ENCODE measurements at regions not wholly inside any gene's neighbourhood (a gene's known extent, or its start where the extent isn't known, plus 50 kb on each side); places are given as distances from the start of the nearest gene placed in this dataset.

GRCh38 chr1:170366980-170367379, 165.0 kb upstream of the GORAB start:
- Histone ChIP-seq H3K4ac (replicated peaks; ENCODE audit: insufficient read length, low read depth, low read length) (no peak overlapping the region), H3K9ac (replicated peaks in 1 of 4; ENCODE audit: extremely low read depth in 1 of 4, low read depth in 3 of 4, low read length in 3 of 4) (no peak overlapping the region), H3K36me3 (ENCODE audit: control insufficient read depth in 2 of 4, insufficient read depth in 4 of 4, low read length in 3 of 4) (no peaks in the 10 kb centered on the region), H2BK5ac (ENCODE audit: low read depth, low read length) (no peak overlapping the region), H2BK20ac (ENCODE audit: low read length) (no peak overlapping the region), H3K18ac (ENCODE audit: extremely low read depth, low read length) (no peak overlapping the region), H3K4me3 (ENCODE audit: extremely low read depth in 1 of 4, insufficient read depth in 2 of 4, low read depth in 3 of 4, low read length in 4 of 4) (no peak overlapping the region), H2AFZ (ENCODE audit: low read length) (no peak overlapping the region), H3K56ac (replicated peaks; ENCODE audit: insufficient read length, low read depth, low read length) (no peak overlapping the region), H3K27ac (ENCODE audit: low read depth, low read length) (no peak overlapping the region), H2BK12ac (ENCODE audit: low read depth, low read length) (no peak overlapping the region), H4K91ac (replicated peaks; ENCODE audit: insufficient read length, low read length) (no peak overlapping the region), H2BK15ac (ENCODE audit: low read length) (no peak overlapping the region), H4K20me1 (replicated peaks in 1 of 2; ENCODE audit: control insufficient read depth in 1 of 2, insufficient read depth in 2 of 2, low read length in 2 of 2) (no peaks in the 10 kb centered on the region), H2AK5ac (ENCODE audit: low read depth, low read length) (no peak overlapping the region), H3K27me3 (replicated peaks in 1 of 4; ENCODE audit: control insufficient read depth in 3 of 4, extremely low read depth in 1 of 4, insufficient read depth in 3 of 4, low read length in 3 of 4) (no peaks in the 10 kb centered on the region), H3K79me1 (ENCODE audit: low read depth, low read length) (no peaks in the 10 kb centered on the region), H3K9me3 (ENCODE audit: insufficient read depth in 2 of 2, low read depth in 1 of 2, low read length in 1 of 2) (no peaks in the 10 kb centered on the region), H3K4me2 (ENCODE audit: insufficient read depth in 1 of 2, low read depth in 2 of 2, low read length in 2 of 2) (no peak overlapping the region), H4K5ac (ENCODE audit: insufficient read length, low read depth, low read length) (no peak overlapping the region), H3K4me1 (replicated peaks in 1 of 4; ENCODE audit: control insufficient read depth in 3 of 4, insufficient read depth in 4 of 4, low read length in 3 of 4) (no peaks in the 10 kb centered on the region), H3K79me2 (ENCODE audit: control insufficient read depth in 1 of 2, insufficient read depth in 2 of 2, low read length in 2 of 2) (no peaks in the 10 kb centered on the region), H2BK120ac (replicated peaks; ENCODE audit: low read depth, low read length) (no peak overlapping the region), H3K23ac (ENCODE audit: insufficient read length) (no peak overlapping the region), H3K23me2 (ENCODE audit: low read depth, low read length) (no peaks in the 10 kb centered on the region; the same call in 1 of the 2 replicates), H4K8ac (ENCODE audit: extremely low read depth, insufficient read depth, low read length) (no peak overlapping the region), H3K14ac (ENCODE audit: insufficient read length) (no peak overlapping the region)
- ChIA-PET POLR2A (ENCODE audit: partially characterized antibody) (no interaction called here), CTCF (ENCODE audit: partially characterized antibody) (no interaction called here)
- WGBS, 2 experiments (ENCODE audit: extremely low coverage in 1 of 2, insufficient coverage in 1 of 2, insufficient read length in 1 of 2, insufficient replicate concordance in 2 of 2, low coverage in 1 of 2, low lambda C conversion rate in 2 of 2, missing lambda C conversion rate in 1 of 2), result 100% methylated on average over 2 of the region's 2 CpGs; no CpG with 5 or more reads in 1 of the 2 experiments
- no peak for FAIRE-seq
- DNase-seq (ENCODE audit: low read depth in 1 of 2, low spot score in 2 of 2), result no peak
- TF ChIP-seq, protein P1, sequence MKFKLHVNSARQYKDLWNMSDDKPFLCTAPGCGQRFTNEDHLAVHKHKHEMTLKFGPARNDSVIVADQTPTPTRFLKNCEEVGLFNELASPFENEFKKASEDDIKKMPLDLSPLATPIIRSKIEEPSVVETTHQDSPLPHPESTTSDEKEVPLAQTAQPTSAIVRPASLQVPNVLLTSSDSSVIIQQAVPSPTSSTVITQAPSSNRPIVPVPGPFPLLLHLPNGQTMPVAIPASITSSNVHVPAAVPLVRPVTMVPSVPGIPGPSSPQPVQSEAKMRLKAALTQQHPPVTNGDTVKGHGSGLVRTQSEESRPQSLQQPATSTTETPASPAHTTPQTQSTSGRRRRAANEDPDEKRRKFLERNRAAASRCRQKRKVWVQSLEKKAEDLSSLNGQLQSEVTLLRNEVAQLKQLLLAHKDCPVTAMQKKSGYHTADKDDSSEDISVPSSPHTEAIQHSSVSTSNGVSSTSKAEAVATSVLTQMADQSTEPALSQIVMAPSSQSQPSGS (IDR thresholded peaks at IDR 0.05; ENCODE audit: low read length), result no peak
- TF ChIP-seq, protein P2, sequence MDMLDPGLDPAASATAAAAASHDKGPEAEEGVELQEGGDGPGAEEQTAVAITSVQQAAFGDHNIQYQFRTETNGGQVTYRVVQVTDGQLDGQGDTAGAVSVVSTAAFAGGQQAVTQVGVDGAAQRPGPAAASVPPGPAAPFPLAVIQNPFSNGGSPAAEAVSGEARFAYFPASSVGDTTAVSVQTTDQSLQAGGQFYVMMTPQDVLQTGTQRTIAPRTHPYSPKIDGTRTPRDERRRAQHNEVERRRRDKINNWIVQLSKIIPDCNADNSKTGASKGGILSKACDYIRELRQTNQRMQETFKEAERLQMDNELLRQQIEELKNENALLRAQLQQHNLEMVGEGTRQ (IDR thresholded peaks at IDR 0.05; ENCODE audit: low read length), result no peak
- TF ChIP-seq EGR1 (IDR thresholded peaks at IDR 0.05; ENCODE audit: borderline replicate concordance, low read depth, low read length) (no peak), TAF1 (IDR thresholded peaks at IDR 0.05; ENCODE audit: low read depth, low read length) (no peak), PHF8 (conservative IDR thresholded peaks at IDR 0.05; ENCODE audit: low read depth, low read length) (no peak), NANOG (IDR thresholded peaks at IDR 0.05; ENCODE audit: insufficient read depth, low read depth, low read length, poor library complexity, severe bottlenecking) (no peak), SIX5 (IDR thresholded peaks at IDR 0.05; ENCODE audit: low read depth, low read length) (no peak), KDM4A (IDR thresholded peaks at IDR 0.05; ENCODE audit: low read depth, low read length, severe bottlenecking) (no peak), SAP30 (IDR thresholded peaks at IDR 0.05; ENCODE audit: insufficient read depth, insufficient replicate concordance, low read length) (no peak), POU5F1 (IDR thresholded peaks at IDR 0.05; ENCODE audit: low read depth, low read length) (no peak), SP2 (IDR thresholded peaks at IDR 0.05; ENCODE audit: low read length) (no peak), EP300 (IDR thresholded peaks at IDR 0.05; ENCODE audit: borderline replicate concordance in 1 of 2, low read depth in 2 of 2, low read length in 2 of 2) (no peak)

Data from H1 (cell line).